ENCODE measurements at regions not wholly inside any gene's neighbourhood (a gene's known extent, or its start where the extent isn't known, plus 50 kb on each side); places are given as distances from the start of the nearest gene placed in this dataset.
"Not testable (repeated sequence)": the region's sequence is repeated elsewhere in the genome, so short reads cannot be mapped to it uniquely, and the experiment has no call there.

DNA sequence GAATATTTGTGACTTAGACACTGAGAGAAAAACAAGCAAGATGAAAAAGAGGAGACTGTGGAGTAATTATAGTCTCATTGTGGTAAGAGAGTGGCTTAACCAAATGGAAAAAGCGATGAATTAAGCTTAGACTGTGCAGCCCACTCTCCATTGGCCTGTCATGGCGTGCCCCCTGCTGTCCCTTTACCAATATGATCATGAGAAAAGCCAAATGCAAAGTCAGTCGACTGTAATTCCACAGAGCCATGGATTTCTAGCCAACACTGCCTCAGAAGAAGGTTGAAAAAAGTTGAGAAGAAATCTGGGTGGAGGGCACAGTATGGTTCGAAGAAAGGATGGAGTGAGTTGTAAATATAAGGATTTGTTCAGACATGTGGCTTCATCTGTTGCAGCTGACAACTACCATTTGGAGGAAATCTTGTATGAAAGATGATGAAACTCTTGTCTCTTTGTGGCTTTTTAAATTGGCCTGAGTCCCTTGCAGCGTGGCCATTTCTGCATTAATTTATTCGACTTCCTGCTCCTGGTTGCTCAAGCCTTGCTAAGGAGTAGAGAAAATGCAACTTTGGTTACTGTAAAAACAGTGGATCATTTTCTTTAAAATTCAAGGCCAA is 251.4 kb downstream of the DOK5 start:
- POLR2A ChIA-PET: no interaction called here
- H3K27ac ChIP-seq (ENCODE audit: low read depth, low read length): no peak overlapping the region
- TF ChIP-seq CTCF (IDR thresholded peaks at IDR 0.05; ENCODE audit: low read depth, low read length): no peak
- H3K4me3 ChIP-seq (ENCODE audit: low read depth, low read length): no peak overlapping the region
- peaks cover 8% of the 10 kb centered on the region for H3K9me3 ChIP-seq (ENCODE audit: control insufficient read depth, insufficient read depth, low read length)
- no peak for DNase-seq (ENCODE audit: low read depth, low spot score)
- no peaks in the 10 kb centered on the region for H3K27me3 ChIP-seq (ENCODE audit: control insufficient read depth, insufficient read depth, low read length)
- CTCF ChIA-PET: no interaction called here

GRCh38 chr20:54725266-54725665 is 249.9 kb downstream of the DOK5 start:
- CTCF ChIA-PET; H3K27me3 ChIP-seq (ENCODE audit: control insufficient read depth, insufficient read depth, low read length); H3K27ac ChIP-seq (ENCODE audit: low read depth, low read length); POLR2A ChIA-PET; H3K4me3 ChIP-seq (ENCODE audit: low read depth, low read length); DNase-seq (ENCODE audit: low read depth, low spot score); H3K9me3 ChIP-seq (ENCODE audit: control insufficient read depth, insufficient read depth, low read length): not testable (repeated sequence)

- Histone ChIP-seq H3K9me3 (ENCODE audit: control insufficient read depth, insufficient read depth, low read length) (peaks cover 7% of the 10 kb centered on the region; the same call in 1 of the 2 replicates), H3K27ac (ENCODE audit: low read depth, low read length) (no peak overlapping the region), H3K27me3 (ENCODE audit: control insufficient read depth, insufficient read depth, low read length) (no peaks in the 10 kb centered on the region), H3K4me3 (ENCODE audit: low read depth, low read length) (no peak overlapping the region)
- POLR2A ChIA-PET: no interaction called here
- no peak for DNase-seq (ENCODE audit: low read depth, low spot score)
- TF ChIP-seq CTCF (IDR thresholded peaks at IDR 0.05; ENCODE audit: low read depth, low read length): no peak
- CTCF ChIA-PET: no interaction called here
These were observed 248.3 kb downstream of the DOK5 start for GRCh38 chr20:54723723-54724122.

- POLR2A ChIA-PET: no interaction called here
- H3K4me3 ChIP-seq (ENCODE audit: low read depth, low read length): no peak overlapping the region
- no peaks in the 10 kb centered on the region for H3K27me3 ChIP-seq (ENCODE audit: control insufficient read depth, insufficient read depth, low read length)
- H3K27ac ChIP-seq (ENCODE audit: low read depth, low read length): no peak overlapping the region
- TF ChIP-seq CTCF (IDR thresholded peaks at IDR 0.05; ENCODE audit: low read depth, low read length): no peak
- DNase-seq (ENCODE audit: low read depth, low spot score): no peak
- H3K9me3 ChIP-seq (ENCODE audit: control insufficient read depth, insufficient read depth, low read length): peaks cover 7% of the 10 kb centered on the region
- CTCF ChIA-PET: no interaction called here
These were observed 242.6 kb downstream of the DOK5 start for GRCh38 chr20:54717983-54718382.

DNA sequence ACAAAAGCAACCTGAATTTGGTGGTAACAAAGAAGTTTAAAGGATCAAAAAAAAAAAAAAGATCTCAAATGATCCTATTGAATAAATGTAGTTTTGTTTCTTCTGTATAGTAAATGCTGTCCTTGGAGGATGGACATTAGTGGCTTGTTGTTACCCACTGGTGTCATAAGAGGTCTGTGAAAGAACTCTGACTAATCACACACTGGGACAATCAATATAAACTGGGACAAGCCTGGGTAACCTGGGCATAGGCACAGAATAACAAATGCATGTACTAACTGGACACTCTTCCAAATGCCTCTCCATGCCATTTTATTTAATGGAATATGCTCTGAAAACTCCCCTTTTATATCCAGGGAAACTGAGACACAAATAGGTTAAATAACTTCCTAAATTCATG is 241.4 kb downstream of the DOK5 start:
- POLR2A ChIA-PET: no interaction called here
- no peak overlapping the region for H3K4me3 ChIP-seq (ENCODE audit: low read depth, low read length)
- CTCF ChIA-PET: no interaction called here

More for the DNA sequence above, 241.4 kb downstream of the DOK5 start:
- no peak overlapping the region for H3K27ac ChIP-seq (ENCODE audit: low read depth, low read length)
- DNase-seq (ENCODE audit: low read depth, low spot score): no peak
- no peaks in the 10 kb centered on the region for H3K27me3 ChIP-seq (ENCODE audit: control insufficient read depth, insufficient read depth, low read length)
- peaks cover 2% of the 10 kb centered on the region; the same call in 1 of the 2 replicates for H3K9me3 ChIP-seq (ENCODE audit: control insufficient read depth, insufficient read depth, low read length)
- TF ChIP-seq CTCF (IDR thresholded peaks at IDR 0.05; ENCODE audit: low read depth, low read length): no peak

Measured in AG04450 (cell line).